ENCODE measurements at regions not wholly inside any gene's neighbourhood (a gene's known extent, or its start where the extent isn't known, plus 50 kb on each side); places are given as distances from the start of the nearest gene placed in this dataset.
"Not testable (repeated sequence)": the region's sequence is repeated elsewhere in the genome, so short reads cannot be mapped to it uniquely, and the experiment has no call there.

DNA sequence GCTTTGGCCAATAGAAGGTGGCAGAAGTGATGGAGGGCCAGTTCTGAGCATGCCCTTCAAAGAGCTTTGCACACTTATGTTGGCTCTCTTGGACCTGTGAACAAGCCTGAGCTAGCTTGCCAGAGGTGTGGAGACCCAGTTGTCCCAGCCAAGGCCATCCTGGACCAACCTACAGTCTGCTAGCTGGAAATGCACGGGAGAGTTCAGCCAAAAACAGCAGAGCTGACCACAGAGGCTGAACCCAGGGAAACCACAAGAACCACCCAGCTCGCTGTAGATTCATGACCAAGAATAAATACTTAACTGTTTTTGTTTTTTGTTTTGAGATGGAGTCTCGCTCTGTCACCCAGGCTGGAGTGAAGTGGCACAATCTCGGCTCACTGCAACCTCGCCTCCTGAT, 65.4 kb upstream of the HAND1 start:
- DNase-seq, result no peak

DNA sequence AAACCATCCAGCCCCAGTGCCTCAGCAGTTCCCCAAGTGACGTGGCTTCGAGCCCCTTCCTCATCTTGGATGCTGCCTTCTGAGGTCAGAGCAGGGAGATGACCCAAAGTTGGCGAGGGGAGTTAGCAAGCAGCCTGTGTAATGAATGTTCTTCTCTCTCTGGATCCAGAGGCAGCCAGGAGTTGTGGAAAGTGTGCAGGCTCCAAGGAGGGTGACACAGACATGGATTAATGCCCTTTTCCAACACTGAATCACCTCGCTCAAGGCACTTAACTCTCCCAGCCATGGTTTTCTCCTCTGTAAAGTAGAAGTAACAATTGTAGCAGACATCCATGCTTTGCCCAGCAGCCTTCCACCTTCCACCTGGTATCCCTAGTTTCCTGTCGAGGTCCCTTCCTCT, 64.6 kb upstream of the HAND1 start:
- no peak for DNase-seq

DNA sequence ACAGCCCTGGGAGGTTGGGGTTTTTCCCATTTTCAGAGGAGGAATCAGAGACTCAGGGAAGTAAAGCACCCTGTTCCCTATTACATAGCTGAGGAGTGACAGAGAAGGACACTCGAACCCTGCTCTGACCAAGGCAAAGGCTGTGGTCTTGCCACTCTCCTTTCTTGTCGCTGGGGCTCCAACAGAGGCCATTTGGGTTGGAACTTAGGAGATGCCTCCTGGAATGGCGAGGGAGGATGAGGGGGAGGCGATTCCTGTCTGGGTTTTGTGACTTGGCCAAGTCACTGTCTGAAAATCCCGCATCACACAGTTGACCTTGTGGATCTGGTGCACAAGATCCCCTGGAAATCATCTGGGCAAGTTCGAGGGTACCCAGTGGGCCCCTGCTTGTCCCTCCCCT, 64.0 kb upstream of the HAND1 start:
- no peak for DNase-seq

DNA sequence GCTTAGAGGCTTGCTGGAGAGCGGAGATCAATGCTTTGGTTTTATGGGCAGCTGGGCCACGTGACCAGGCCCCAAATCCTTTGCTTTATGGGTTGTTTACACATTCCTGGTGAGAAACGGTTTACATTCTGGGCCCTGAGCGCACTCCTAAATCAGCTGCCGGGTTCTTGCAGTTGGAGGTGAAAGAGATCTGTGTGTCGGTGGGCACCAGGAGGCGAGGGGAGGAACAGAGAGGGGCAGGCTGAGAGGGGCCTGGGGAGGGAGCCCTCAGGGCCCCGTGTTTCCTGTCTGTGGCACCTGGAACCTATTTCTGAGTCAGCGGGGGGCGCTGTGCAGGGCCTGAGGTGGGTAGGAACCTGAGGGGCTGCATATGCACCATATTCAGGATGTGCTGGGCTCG, 63.5 kb upstream of the HAND1 start:
- no peak for DNase-seq

DNA sequence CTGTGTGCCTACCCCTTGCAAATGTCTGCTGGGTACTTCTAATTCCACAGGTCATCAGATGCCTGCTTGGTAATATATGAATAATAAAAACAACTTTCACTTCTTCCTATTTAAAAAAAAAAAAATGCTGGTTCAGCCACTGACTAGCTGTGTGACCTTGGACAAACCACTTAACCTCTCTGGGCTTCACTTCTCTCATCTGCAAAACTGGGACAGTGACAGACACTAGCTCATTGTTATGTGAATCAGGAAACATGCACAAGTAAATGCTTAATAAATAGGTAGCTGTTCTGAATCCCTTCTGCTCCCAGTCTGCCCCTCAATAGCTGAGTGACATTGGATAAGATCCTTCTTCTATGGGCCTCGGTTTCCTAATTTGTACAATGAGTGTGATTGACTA, 62.6 kb upstream of the HAND1 start:
- DNase-seq, result no peak

DNA sequence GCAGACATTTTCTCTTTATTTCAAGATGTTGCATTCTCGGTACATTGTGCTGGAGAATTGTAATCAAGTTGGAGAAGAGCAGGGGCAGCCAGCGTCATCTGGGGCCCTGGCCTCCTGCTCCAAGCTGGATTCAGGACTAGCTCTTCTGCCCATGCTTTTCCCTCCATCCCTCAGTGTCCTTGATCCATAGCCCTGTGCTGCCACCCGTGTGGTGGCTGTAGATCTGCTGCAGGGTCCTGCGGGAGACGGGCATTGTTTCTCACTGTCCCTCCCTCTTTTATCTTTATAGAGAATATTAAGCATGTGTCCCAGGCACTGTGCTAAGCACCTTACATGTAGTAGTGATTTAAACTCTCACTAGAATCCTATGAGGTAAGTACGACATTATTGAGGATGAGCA, 60.5 kb upstream of the HAND1 start:
- no peak for DNase-seq

DNA sequence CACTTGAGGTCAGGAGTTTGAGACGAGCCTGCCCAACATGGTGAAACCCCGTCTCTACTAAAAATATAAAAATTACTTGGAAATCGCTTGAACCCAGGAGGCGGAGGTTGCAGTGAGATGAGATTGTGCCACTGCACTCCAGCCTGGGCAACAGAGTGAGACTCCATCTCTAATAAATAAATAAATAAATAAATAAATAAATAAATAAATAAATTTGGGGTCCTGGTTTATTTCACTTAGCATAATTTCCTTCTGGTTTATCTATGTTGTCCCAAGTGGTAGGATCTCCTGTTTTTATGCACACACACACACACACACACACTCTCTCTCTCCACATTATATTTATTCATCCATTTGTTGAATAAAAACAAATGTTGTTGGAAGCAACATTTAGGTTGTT, 58.4 kb upstream of the HAND1 start:
- DNase-seq, result not testable (repeated sequence)

DNA sequence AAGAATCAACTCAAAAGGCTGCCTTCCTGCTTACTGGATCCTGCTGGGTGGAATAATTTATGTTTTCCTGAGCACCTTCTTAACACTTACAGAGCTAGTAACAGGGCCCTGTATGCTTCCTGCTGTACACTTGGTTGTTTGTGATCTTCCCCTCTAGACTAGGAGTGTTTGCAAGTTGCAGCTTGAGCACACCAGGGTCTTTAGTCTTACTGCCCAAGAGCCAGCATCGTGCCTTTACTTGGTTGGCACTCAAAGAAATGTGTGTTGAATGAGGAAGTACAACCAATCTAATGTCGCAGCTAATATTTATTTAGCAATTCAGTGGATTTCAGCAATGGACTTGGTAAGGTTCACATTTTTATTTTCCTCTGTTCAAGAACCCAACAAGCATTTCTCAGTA, 57.5 kb upstream of the HAND1 start:
- DNase-seq, result no peak

DNA sequence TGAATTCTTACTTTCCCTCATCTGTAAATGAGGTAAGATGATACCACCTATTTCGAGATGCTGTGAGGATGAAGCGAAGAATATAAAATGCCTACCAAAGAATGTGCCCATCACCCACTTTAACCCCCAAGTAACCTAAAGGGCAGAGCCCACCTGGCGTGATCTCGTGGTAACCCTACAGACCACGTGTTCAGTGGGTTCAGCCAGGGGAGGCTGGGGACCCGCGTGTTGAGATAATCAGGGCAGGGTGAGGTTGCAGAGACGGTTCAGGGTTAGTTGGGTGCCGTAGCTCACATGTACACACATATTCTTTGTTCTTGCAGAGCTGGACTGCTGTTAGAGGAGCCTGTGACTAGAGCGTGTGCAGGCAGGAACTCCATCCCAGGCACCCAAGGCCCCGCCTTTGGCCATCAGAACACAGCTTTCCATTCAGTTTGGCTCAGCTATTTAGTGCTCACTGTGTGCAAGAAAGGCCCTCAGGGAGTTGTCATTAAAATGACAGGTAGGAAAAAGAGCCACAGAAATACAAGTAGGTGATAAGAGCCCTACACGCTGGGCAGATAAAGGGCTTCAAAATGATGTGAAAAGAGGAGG, 56.5 kb upstream of the HAND1 start:
- no peak for DNase-seq

DNA sequence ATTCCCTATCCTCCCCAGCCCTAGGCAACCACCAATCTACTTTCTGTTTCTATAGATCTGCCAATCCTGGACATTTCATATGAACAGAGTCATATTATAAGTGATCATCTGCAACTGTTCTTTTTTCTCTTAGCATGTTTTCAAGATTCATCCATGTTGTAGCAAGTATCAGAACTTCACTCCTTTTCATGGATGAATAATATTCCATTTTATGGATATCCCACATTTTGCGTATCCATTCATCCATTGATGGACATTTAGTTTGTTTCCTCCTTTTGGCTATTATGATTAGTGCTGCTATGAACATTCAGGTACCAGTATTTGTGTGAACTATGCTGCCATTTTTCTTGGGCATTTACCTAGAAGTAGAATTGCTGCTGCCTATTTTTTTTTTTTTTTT, 51.3 kb upstream of the HAND1 start:
- DNase-seq, result no peak

DNA sequence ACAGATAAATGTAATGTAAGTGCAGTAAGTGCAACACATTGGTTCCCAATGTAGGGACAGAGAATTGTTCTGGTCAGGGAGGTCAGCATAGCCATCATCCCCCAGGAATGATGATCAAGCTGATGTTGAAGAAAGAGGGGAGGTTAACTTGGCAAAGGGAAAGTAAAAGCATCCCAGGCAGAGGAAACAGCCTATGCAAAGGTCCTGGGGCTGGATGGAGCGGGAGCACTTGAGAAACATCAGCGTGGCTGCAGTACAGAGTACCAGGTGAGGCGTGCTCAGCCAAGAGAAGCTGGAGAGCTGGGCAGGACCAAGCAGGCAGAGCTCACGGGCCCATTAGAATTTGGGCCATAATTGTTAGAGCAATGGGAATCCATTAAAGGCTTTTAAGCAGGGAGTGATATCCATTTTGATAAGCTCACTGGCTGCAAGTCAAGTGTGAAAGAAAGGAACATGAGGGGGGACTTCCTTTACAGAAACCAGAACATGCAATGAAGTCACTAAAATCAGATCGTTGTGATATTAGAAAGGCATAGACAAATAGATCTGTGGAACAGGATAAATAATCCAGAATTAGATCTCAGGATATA, 50.1 kb upstream of the HAND1 start:
- DNase-seq, result no peak
